Upper lobe of right lung (tissue), 1 donor: ENCODE measurements at regions not wholly inside any gene's neighbourhood (a gene's known extent, or its start where the extent isn't known, plus 50 kb on each side); places are given as distances from the start of the nearest gene placed in this dataset.

Experiments
- ATAC-seq: fragments of 200-7000 bp; cut with Tn5 transposase; one replicate; pipeline ENCODE4 v1.9.1; 2020; ENCODE audit warnings: mild to moderate bottlenecking, moderate library complexity
- DNase-seq: peaks from one replicate; pipeline ENCODE4 v3.0.0-alpha.2; 2020
- H3K27ac ChIP-seq: fragments of 200-600 bp; one replicate; pipeline ENCODE4 v1.8.0; 2022
- H3K27me3 ChIP-seq: fragments of 200-600 bp; one replicate; pipeline ENCODE4 v1.8.0; 2022; ENCODE audit warnings: mild to moderate bottlenecking
- H3K36me3 ChIP-seq: fragments of 200-600 bp; one replicate; pipeline ENCODE4 v1.8.0; 2022
- H3K4me1 ChIP-seq: fragments of 200-600 bp; one replicate; pipeline ENCODE4 v1.8.0; 2022
- H3K4me3 ChIP-seq: fragments of 200-600 bp; one replicate; pipeline ENCODE4 v1.8.0; 2022; ENCODE audit warnings: mild to moderate bottlenecking
- H3K9me3 ChIP-seq: fragments of 200-600 bp; one replicate; pipeline ENCODE4 v1.8.0; 2022
- intact Hi-C: fragments of 100-400 bp; cut with DNase I; formaldehyde crosslinking; loops from one replicate; pipeline ENCODE4 v1.11.0; 2022
- TF ChIP-seq, protein P1 (sequence below): fragments of 200-600 bp; IDR thresholded peaks from one replicate; pipeline ENCODE4 v1.8.0; 2022; ENCODE audit warnings: antibody characterized with exemption
- donor health status: DM: no; HTN: yes; CAD: no; lungs with severe emphysema.

DNA sequence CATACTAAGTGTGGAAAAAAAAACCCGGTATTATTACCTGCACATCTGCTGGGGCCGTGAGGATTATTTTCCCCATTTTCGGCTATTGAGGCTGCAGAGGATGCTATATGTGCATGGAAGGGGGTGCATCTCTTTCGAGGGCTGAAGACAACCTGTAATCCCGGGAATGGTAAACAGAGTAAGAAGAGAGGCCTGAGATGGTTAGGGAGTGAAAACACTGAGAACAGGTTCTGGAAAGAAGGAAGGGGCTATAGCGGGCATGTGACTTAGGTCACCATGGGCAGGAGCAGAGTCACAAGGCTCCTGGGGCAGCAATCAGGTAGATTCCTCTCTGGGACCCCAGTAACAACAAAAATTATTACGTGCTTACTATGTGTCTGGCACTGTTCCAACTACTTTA lies 299.1 kb downstream of the RRAGC start:
- Histone ChIP-seq H3K27me3 (peaks cover 10% of the 10 kb centered on the region), H3K9me3 (no peaks in the 10 kb centered on the region), H3K27ac (no peak overlapping the region), H3K4me3 (no peak overlapping the region), H3K4me1 (peaks cover 14% of the 10 kb centered on the region), H3K36me3 (no peaks in the 10 kb centered on the region)
- intact Hi-C loops, result no loop called here
- DNase-seq (no peak), ATAC-seq (no peak)
- TF ChIP-seq, protein P1, sequence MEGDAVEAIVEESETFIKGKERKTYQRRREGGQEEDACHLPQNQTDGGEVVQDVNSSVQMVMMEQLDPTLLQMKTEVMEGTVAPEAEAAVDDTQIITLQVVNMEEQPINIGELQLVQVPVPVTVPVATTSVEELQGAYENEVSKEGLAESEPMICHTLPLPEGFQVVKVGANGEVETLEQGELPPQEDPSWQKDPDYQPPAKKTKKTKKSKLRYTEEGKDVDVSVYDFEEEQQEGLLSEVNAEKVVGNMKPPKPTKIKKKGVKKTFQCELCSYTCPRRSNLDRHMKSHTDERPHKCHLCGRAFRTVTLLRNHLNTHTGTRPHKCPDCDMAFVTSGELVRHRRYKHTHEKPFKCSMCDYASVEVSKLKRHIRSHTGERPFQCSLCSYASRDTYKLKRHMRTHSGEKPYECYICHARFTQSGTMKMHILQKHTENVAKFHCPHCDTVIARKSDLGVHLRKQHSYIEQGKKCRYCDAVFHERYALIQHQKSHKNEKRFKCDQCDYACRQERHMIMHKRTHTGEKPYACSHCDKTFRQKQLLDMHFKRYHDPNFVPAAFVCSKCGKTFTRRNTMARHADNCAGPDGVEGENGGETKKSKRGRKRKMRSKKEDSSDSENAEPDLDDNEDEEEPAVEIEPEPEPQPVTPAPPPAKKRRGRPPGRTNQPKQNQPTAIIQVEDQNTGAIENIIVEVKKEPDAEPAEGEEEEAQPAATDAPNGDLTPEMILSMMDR, result no peak

DNA sequence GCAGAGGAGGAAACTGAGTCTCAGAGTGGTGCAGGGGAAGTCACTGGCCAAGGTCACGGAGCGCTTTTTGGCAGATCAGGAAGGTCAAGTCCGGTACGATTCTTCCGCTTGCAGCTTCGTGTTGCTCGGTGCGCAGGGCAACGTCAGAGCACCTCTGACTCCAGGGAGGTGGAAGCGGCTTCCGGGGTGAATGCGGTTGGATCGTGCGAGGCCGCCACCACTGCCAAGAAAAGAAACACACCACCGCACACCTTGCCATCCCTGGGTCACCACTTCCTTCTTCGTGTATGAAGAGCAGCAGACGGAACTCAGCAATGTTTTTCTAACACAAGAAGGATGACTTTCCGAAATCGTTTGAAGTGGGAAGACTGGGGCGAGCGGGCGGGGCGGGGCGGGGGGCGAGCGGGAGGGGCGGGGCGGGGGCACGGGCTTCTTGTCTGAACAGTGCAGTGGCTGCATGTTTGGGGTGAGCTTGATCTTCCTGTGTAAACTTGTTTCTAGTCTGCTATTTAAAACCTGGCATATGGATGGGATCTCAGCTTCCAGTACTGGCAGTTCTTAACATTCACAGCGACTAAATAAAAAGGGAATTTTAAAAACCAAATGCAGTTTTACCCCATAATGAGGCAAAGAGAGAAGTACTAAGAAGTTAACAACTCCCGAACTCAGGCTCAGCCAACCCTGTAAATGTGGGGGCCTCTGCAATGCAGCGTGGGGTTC lies 300.0 kb downstream of the RRAGC start:
- TF ChIP-seq, protein P1, result no peak
- Histone ChIP-seq H3K27ac (no peak overlapping the region), H3K9me3 (no peaks in the 10 kb centered on the region), H3K4me1 (peaks cover 14% of the 10 kb centered on the region), H3K4me3 (peak overlapping the region; percentile 5), H3K36me3 (no peaks in the 10 kb centered on the region), H3K27me3 (peaks cover 3% of the 10 kb centered on the region)
- ATAC-seq (peak; percentile 79), DNase-seq (peak; percentile 79)
- intact Hi-C loops, result no loop called here

DNA sequence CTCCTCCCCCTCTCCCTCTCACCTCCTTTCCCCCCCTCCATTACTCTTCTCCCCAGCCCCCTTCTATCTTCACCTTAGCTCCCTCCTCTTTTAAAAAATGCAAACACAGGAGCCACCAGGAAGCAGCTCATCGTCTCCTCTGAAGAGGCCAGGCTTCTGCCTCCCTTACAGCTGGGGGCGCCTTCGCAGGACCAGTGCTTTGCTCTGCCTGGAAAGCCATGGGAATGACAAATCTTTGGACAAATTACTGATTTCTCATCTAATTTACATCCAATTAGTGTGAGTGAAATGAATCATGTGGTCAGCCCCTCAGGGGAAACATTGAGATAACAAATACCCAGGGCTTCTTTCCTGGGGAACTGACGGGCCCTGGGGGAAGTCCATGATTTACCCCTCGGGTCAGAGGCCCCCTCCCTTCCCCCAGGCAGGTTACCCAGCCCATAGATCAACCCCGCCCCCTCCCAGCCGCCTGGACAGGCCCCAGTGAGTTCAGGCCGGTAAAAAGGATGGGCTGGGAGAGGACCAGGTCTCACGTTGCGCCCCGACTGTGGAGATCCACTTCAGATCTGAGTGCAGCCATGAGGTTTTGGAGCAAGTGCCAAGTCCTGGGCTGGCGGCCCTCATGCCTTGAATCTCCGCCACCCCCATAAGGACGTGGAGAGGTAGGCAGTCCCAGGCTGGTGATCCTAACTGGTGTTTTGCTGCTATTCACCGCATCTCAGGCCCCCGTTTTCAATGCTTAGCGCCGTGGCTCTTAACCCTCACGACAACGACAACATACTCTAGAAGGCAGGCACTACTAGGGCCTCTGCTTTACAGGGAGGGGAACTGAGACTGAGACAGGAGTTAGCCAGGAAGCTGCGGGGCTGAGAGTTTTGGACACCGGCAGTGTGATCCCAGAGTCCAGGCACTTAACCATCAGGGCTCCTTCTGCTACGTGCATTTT lies 300.8 kb downstream of the RRAGC start:
- Histone ChIP-seq H3K9me3 (no peaks in the 10 kb centered on the region), H3K36me3 (no peaks in the 10 kb centered on the region), H3K4me1 (peaks cover 14% of the 10 kb centered on the region), H3K27me3 (no peaks in the 10 kb centered on the region), H3K27ac (no peak overlapping the region), H3K4me3 (peak overlapping the region; percentile 5)
- peak; percentile 38 for ATAC-seq
- TF ChIP-seq, protein P1, result no peak
- DNase-seq, result peak; percentile 71
- intact Hi-C loops, result no loop called here

DNA sequence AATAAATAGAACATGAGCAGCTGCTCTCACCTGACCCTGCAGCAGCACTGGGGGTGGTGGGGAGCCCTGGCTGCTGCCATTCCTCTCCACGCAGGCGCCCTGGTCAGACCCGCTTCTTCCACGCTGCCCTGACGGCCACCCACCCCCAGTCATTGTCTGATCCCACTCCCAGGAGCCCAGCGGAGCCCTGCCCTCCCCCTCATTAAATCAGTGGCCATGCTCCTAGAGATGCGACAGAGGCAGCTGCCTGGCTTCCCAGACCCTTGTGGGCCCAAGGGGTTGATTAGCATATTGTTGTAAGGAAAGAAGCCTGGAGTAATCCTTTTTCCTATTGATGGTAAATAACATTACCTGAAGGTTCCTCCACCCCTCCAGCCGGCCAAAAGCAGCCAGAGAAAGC lies 301.5 kb downstream of the RRAGC start:
- no peaks in the 10 kb centered on the region for H3K27me3 ChIP-seq
- no peaks in the 10 kb centered on the region for H3K9me3 ChIP-seq
- intact Hi-C loops, result no loop called here
- no peak overlapping the region for H3K27ac ChIP-seq
- no peak overlapping the region for H3K4me3 ChIP-seq
- DNase-seq (no peak), ATAC-seq (no peak)
- no peaks in the 10 kb centered on the region for H3K36me3 ChIP-seq
- TF ChIP-seq, protein P1, result no peak
- peaks cover 14% of the 10 kb centered on the region for H3K4me1 ChIP-seq

DNA sequence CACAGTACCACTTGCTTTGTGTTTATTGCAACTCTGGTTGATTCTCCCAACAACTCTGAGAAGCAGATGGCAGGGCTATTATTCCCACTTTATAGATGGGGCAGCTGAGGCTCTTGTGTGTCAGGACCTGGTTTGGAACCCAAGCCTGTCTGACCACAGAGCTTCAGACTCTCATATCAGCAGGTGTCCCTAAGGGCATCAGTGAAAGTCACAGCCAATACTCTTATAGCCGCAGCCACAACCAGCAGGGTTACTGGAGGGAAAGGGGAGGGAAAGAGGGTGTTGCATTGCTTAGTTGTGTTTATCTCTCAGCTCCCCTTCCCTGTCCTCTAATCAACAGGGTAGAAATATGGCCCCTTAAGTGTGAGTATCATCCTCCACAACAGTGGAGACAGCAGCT lies 304.0 kb downstream of the RRAGC start:
- H3K9me3 ChIP-seq, result no peaks in the 10 kb centered on the region
- ATAC-seq (no peak), DNase-seq (no peak)
- intact Hi-C loops, result no loop called here
- no peak overlapping the region for H3K27ac ChIP-seq
- H3K27me3 ChIP-seq, result no peaks in the 10 kb centered on the region
- H3K4me1 ChIP-seq, result peaks cover 14% of the 10 kb centered on the region
- H3K36me3 ChIP-seq, result no peaks in the 10 kb centered on the region
- no peak overlapping the region for H3K4me3 ChIP-seq
- TF ChIP-seq, protein P1, result no peak
